ENCODE measurements at regions not wholly inside any gene's neighbourhood (a gene's known extent, or its start where the extent isn't known, plus 50 kb on each side); places are given as distances from the start of the nearest gene placed in this dataset.

DNA sequence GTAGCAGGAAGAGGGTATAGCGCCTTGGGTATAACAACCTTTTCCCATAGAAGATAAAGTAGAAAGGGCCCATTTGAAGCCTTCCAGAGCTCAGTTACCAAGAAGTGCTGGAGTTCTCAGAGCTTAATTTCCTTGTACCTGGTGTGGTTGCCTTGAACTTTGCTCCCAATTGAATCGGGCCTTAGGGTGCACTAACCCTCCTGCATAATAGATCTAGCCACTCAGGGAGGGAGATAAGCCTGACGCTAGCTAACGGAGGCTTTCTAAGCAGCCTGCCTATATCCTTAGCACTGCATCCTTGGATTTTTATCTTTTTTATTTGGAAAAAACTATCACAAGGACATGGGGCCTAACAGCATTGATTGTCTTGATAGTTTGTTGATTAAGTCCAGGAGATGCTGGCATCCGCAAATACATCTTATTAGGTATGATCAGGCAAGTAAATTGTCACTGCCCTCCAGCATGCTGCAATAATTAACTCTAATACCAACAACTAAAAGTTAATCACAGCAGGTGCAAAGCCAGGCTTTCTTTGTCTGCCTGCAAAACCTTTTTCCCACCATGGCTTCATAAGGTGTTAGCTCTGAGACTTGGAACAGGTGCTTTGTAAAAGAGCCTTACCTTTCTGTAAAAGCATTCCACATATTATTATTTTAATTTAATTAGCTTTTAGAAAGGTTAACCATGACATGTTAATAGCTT is 199.4 kb downstream of the SREK1 start:
- H3K9me3 ChIP-seq (ENCODE audit: insufficient read depth in 2 of 2, low read depth in 1 of 2, low read length in 1 of 2), result no peaks in the 10 kb centered on the region
- H3K14ac ChIP-seq (ENCODE audit: insufficient read length), result no peak overlapping the region
- H2BK12ac ChIP-seq (ENCODE audit: low read depth, low read length), result no peak overlapping the region
- no peak overlapping the region for H3K4me3 ChIP-seq (ENCODE audit: extremely low read depth in 1 of 4, insufficient read depth in 2 of 4, low read depth in 3 of 4, low read length in 4 of 4)
- no peak overlapping the region for H3K27ac ChIP-seq (ENCODE audit: low read depth, low read length)
- H4K8ac ChIP-seq (ENCODE audit: extremely low read depth, insufficient read depth, low read length), result no peak overlapping the region
- CTCF ChIA-PET (ENCODE audit: partially characterized antibody), result interaction anchor here (0.6 to 2.8 kb wide), 5 partner anchors 23 to 162 kb away, joined by 3 to 17 read pairs (median 7); no protein-coding TSS in a partner anchor
- no peak overlapping the region for H3K23ac ChIP-seq (ENCODE audit: insufficient read length)
- no peaks in the 10 kb centered on the region for H4K20me1 ChIP-seq (replicated peaks in 1 of 2; ENCODE audit: control insufficient read depth in 1 of 2, insufficient read depth in 2 of 2, low read length in 2 of 2)
- no peak overlapping the region for H2AK5ac ChIP-seq (ENCODE audit: low read depth, low read length)
- H3K4ac ChIP-seq (replicated peaks; ENCODE audit: insufficient read length, low read depth, low read length), result no peak overlapping the region
- WGBS, 2 experiments (ENCODE audit: extremely low coverage in 1 of 2, insufficient coverage in 1 of 2, insufficient read length in 1 of 2, insufficient replicate concordance in 2 of 2, low coverage in 1 of 2, low lambda C conversion rate in 2 of 2, missing lambda C conversion rate in 1 of 2), result 88% methylated on average over 5 of the region's 5 CpGs; no CpG with 5 or more reads in 1 of the 2 experiments
- no peak overlapping the region for H4K5ac ChIP-seq (ENCODE audit: insufficient read length, low read depth, low read length)
- H3K79me2 ChIP-seq (ENCODE audit: control insufficient read depth in 1 of 2, insufficient read depth in 2 of 2, low read length in 2 of 2), result no peaks in the 10 kb centered on the region
- H3K36me3 ChIP-seq (ENCODE audit: control insufficient read depth in 2 of 4, insufficient read depth in 4 of 4, low read length in 3 of 4), result no peaks in the 10 kb centered on the region
- H2BK120ac ChIP-seq (replicated peaks; ENCODE audit: low read depth, low read length), result no peak overlapping the region
- DNase-seq (ENCODE audit: low read depth in 1 of 2, low spot score in 2 of 2) (no peak), FAIRE-seq (no peak)
- H3K27me3 ChIP-seq (replicated peaks in 1 of 4; ENCODE audit: control insufficient read depth in 3 of 4, extremely low read depth in 1 of 4, insufficient read depth in 3 of 4, low read length in 3 of 4), result no peaks in the 10 kb centered on the region
- H3K4me2 ChIP-seq (ENCODE audit: insufficient read depth in 1 of 2, low read depth in 2 of 2, low read length in 2 of 2), result no peak overlapping the region
- no peak overlapping the region for H3K56ac ChIP-seq (replicated peaks; ENCODE audit: insufficient read length, low read depth, low read length)
- H2BK5ac ChIP-seq (ENCODE audit: low read depth, low read length), result no peak overlapping the region
- no peak overlapping the region for H2AFZ ChIP-seq (ENCODE audit: low read length)
- no peak overlapping the region for H4K91ac ChIP-seq (replicated peaks; ENCODE audit: insufficient read length, low read length)
- POLR2A ChIA-PET (ENCODE audit: partially characterized antibody), result no interaction called here
- no peaks in the 10 kb centered on the region for H3K79me1 ChIP-seq (ENCODE audit: low read depth, low read length)
- H3K9ac ChIP-seq (replicated peaks in 1 of 4; ENCODE audit: extremely low read depth in 1 of 4, low read depth in 3 of 4, low read length in 3 of 4), result no peak overlapping the region
- H3K4me1 ChIP-seq (replicated peaks in 1 of 4; ENCODE audit: control insufficient read depth in 3 of 4, insufficient read depth in 4 of 4, low read length in 3 of 4), result no peaks in the 10 kb centered on the region
- H2BK20ac ChIP-seq (ENCODE audit: low read length), result no peak overlapping the region
- no peak for TF ChIP-seq GABPA (IDR thresholded peaks at IDR 0.05; ENCODE audit: borderline replicate concordance, insufficient read depth, low read length)
- TF ChIP-seq HDAC6 (IDR thresholded peaks at IDR 0.05; ENCODE audit: low read depth, low read length), result no peak
- no peak for TF ChIP-seq EGR1 (IDR thresholded peaks at IDR 0.05; ENCODE audit: borderline replicate concordance, low read depth, low read length)
- no peak for TF ChIP-seq NRF1 (IDR thresholded peaks at IDR 0.05; ENCODE audit: low read depth, low read length)
- no peak for TF ChIP-seq SP1 (IDR thresholded peaks at IDR 0.05; ENCODE audit: low read depth, low read length)
- no peak overlapping the region for H3K18ac ChIP-seq (ENCODE audit: extremely low read depth, low read length)
- H3K23me2 ChIP-seq (ENCODE audit: low read depth, low read length), result no peaks in the 10 kb centered on the region
- H2BK15ac ChIP-seq (ENCODE audit: low read length), result no peak overlapping the region
